ENCODE measurements at regions not wholly inside any gene's neighbourhood (a gene's known extent, or its start where the extent isn't known, plus 50 kb on each side); places are given as distances from the start of the nearest gene placed in this dataset.

DNA sequence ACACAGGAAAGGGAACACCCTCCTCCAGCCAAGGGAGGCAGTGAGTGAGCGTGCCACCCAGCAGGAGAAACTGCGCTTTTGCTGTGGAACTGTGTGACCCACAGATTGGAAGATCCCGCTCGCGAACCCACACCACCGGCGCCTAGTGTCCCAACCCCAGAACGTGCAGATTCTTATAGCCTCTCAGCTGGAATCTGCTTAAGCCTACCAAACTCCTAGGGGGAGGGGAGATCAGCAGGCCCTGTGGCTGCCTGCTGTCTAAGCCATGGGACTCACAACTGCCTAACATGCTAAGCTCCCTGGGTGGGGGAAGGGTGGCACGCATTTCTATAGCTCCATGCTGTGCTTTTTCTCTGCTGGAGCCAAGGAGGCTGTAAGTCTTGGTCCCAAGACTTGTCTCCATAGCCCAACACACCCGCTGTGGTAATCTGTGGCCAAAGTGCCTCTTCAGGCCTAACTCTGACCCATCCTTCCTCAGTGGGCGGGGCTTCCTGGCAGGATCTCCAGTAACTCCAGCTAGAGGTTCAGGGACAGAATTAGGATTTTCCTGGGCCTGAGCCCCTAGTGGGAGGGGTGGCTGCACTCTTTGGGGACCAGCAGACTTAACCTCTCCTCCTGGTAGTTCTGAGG, 485.0 kb downstream of the TAF11L14 start:
- no peak for TF ChIP-seq CTCF (IDR thresholded peaks at IDR 0.05; ENCODE audit: insufficient read depth, low read length, poor library complexity, severe bottlenecking)
- H3K27me3 ChIP-seq (ENCODE audit: control insufficient read depth, insufficient read depth, low read length): no peaks in the 10 kb centered on the region

DNA sequence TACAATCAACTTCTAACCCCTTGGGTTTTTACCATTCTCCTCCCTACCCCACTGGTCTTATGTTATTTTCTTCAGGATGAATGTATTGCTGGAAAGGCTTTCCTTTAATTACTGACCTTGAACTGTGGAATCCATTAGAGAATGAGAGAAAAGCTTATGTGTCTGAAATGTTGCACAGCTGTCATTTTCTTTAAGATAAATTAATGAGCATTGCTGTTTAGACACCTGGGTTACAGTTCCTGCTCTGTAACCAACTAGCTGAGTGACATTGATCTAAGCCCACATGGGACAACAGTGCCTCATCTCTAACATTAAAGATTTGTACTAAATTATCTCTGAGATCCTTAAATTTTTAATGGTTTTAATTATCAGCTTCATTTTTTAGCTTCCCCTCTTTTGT, 507.0 kb downstream of the TAF11L14 start:
- TF ChIP-seq CTCF (IDR thresholded peaks at IDR 0.05; ENCODE audit: insufficient read depth, low read length, poor library complexity, severe bottlenecking): no peak
- Histone ChIP-seq H3K4me3 (ENCODE audit: low read depth, low read length) (no peak overlapping the region), H3K27me3 (ENCODE audit: control insufficient read depth, insufficient read depth, low read length) (no peaks in the 10 kb centered on the region), H3K36me3 (ENCODE audit: control insufficient read depth, insufficient read depth, low read length) (no peaks in the 10 kb centered on the region)
- no peak for DNase-seq (ENCODE audit: low read depth)

More for the DNA sequence above, 485.0 kb downstream of the TAF11L14 start:
- Histone ChIP-seq H3K36me3 (ENCODE audit: control insufficient read depth, insufficient read depth, low read length) (no peaks in the 10 kb centered on the region), H3K4me3 (ENCODE audit: low read depth, low read length) (no peak overlapping the region)
- no peak for DNase-seq (ENCODE audit: low read depth)

DNA sequence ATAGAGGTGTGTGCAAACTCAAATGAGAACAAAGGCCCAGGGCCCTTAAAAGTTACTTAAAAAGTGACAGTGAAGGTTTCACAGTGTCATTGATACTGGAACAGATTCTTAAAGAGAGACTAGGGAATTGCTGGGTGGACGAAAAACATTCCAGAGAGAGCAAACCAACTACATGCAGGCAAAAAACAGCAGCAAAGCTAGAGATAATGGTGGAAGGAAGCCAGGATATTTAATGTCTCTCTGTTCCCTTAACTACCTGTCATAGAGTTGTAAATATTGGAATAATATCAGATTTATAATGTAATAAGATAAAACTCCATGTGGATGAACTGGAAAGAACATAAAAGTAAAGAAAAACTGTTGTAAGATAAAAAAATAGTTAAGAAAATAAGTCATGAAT, 508.6 kb downstream of the TAF11L14 start:
- H3K27me3 ChIP-seq (ENCODE audit: control insufficient read depth, insufficient read depth, low read length): no peaks in the 10 kb centered on the region

GRCh38 chr5:18152671-18153070, 518.4 kb downstream of the TAF11L14 start:
- TF ChIP-seq CTCF (IDR thresholded peaks at IDR 0.05; ENCODE audit: insufficient read depth, low read length, poor library complexity, severe bottlenecking): no peak
- DNase-seq (ENCODE audit: low read depth): no peak
- no peak overlapping the region for H3K4me3 ChIP-seq (ENCODE audit: low read depth, low read length)
- no peaks in the 10 kb centered on the region for H3K36me3 ChIP-seq (ENCODE audit: control insufficient read depth, insufficient read depth, low read length)
- no peaks in the 10 kb centered on the region for H3K27me3 ChIP-seq (ENCODE audit: control insufficient read depth, insufficient read depth, low read length)

More for the DNA sequence above, 508.6 kb downstream of the TAF11L14 start:
- Histone ChIP-seq H3K4me3 (ENCODE audit: low read depth, low read length) (no peak overlapping the region), H3K36me3 (ENCODE audit: control insufficient read depth, insufficient read depth, low read length) (no peaks in the 10 kb centered on the region)
- no peak for TF ChIP-seq CTCF (IDR thresholded peaks at IDR 0.05; ENCODE audit: insufficient read depth, low read length, poor library complexity, severe bottlenecking)
- no peak for DNase-seq (ENCODE audit: low read depth)

DNA sequence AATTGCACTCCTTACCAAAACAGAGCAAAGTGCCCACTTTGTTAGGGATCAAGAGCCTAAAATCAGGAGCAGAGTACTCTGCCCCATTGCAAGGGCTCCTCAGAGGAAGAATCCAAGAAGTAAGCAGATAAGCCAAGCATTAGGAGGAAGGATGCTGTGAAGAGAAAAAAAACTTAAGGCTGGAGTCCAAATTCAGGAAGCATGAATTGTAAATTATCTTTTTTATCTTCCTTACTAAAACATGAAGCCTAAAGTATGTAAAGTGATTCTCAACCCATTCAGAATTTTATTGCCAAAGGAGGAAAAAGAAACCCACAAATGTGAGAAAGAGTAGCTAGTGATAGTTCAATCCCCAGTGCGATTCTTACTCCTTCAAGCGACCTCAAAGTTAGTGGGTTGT, 523.9 kb downstream of the TAF11L14 start:
- Histone ChIP-seq H3K4me3 (ENCODE audit: low read depth, low read length) (no peak overlapping the region), H3K27me3 (ENCODE audit: control insufficient read depth, insufficient read depth, low read length) (no peaks in the 10 kb centered on the region), H3K36me3 (ENCODE audit: control insufficient read depth, insufficient read depth, low read length) (no peaks in the 10 kb centered on the region)
- TF ChIP-seq CTCF (IDR thresholded peaks at IDR 0.05; ENCODE audit: insufficient read depth, low read length, poor library complexity, severe bottlenecking): no peak
- no peak for DNase-seq (ENCODE audit: low read depth)

GRCh38 chr5:18159331-18159730, 525.1 kb downstream of the TAF11L14 start:
- Histone ChIP-seq H3K36me3 (ENCODE audit: control insufficient read depth, insufficient read depth, low read length) (no peaks in the 10 kb centered on the region), H3K4me3 (ENCODE audit: low read depth, low read length) (no peak overlapping the region), H3K27me3 (ENCODE audit: control insufficient read depth, insufficient read depth, low read length) (no peaks in the 10 kb centered on the region)
- no peak for TF ChIP-seq CTCF (IDR thresholded peaks at IDR 0.05; ENCODE audit: insufficient read depth, low read length, poor library complexity, severe bottlenecking)
- no peak for DNase-seq (ENCODE audit: low read depth)

Measured in kidney epithelial cell (primary cell).